GM19025 (cell line): ENCODE measurements at regions not wholly inside any gene's neighbourhood (a gene's known extent, or its start where the extent isn't known, plus 50 kb on each side); places are given as distances from the start of the nearest gene placed in this dataset.
"Not testable (repeated sequence)": the region's sequence is repeated elsewhere in the genome, so short reads cannot be mapped to it uniquely, and the experiment has no call there.

Experiments used
- ATAC-seq: cut with Tn5 transposase; IDR thresholded peaks from one replicate; pipeline ENCODE4 v1.9.1; 2021; ENCODE audit warnings: mild to moderate bottlenecking, low read depth, moderate library complexity; ENCODE audit not compliant: unreplicated experiment

DNA sequence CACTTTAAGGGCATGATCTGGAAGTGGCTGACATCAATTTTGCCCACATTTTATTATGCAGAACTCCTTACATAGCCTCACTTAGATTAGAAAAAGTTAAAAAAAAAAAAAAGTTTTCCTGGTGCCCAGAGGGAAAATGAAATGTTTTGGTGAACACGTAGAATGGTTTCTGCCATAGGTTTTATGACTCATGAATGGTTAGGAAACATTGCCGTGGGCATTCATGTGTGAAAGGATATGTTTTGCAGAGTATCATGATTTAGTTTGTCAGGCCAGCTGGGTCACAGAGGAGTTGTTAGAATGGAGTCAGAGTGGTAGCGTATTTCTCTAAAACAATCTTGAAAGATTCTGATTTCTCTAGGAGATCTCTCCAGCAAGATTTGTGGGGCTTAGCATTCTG, 133.8 kb downstream of the MRPL57 start:
- no peak for ATAC-seq

- ATAC-seq, result not testable (repeated sequence)
Observed at GRCh38 chr13:21314976-21315375, 138.5 kb downstream of the MRPL57 start.

GRCh38 chr13:21316376-21316775, 139.9 kb downstream of the MRPL57 start:
- no peak for ATAC-seq

DNA sequence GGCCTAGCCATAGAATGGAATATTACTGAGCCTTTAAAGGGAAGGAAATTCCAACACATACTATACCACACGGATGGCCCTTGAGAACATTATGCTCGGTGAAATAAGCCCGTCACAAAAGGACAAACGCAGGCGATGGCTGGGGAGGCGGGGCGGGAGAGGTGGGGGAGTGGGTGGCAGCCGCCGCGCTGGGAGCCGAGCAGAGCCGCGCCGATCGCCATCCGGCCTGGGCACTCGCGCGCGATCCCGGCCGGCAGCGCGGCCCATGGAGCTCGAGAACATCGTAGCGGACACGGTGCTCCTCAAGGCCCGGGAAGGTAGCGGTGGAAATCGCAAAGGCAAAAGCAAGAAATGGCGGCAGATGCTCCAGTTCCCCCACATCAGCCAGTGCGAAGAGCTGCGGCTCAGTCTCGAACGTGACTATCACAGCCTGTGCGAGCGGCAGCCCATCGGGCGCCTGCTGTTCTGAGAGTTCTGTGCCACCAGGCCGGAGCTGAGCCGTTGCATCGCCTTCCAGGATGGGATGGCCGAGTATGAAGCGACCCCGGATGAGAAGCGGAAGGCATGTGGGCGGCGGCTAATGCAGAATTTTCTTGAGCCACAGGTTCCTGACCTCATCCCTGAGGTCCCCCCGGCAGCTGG, 140.1 kb downstream of the ZDHHC20 start:
- ATAC-seq, result no peak

GRCh38 chr13:21319869-21320641, 139.0 kb downstream of the ZDHHC20 start:
- ATAC-seq, result no peak

GRCh38 chr13:21320642-21321034, 138.5 kb downstream of the ZDHHC20 start:
- ATAC-seq, result no peak

DNA sequence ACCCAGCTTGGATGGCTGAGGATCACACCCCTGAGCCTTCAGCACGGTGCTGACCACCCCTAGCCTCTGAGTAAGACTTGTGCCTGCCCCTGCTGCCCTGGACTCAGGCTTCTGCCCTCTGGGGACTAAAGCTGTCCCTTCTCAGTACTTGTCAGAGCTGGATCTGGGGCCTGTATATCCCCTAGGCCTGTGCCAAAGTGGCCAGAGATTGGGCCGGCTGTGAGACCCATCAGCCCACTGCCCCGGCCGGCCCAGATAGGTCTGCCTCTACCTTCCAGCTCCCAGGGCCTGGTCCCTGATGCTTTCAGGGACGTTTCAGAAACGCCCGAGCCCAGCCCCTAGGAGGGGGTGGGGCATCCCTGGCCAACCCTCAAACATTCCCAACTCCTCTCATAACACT, 137.8 kb downstream of the ZDHHC20 start:
- ATAC-seq, result no peak

- ATAC-seq, result no peak
Observed at GRCh38 chr13:21322327-21322965, 136.7 kb downstream of the ZDHHC20 start.
